Calu3 (cell line): ENCODE measurements at regions not wholly inside any gene's neighbourhood (a gene's known extent, or its start where the extent isn't known, plus 50 kb on each side); places are given as distances from the start of the nearest gene placed in this dataset.

Source experiments
- BruUV-seq: library from RNA; stranded (reverse); fragments of 400-500 nt; replicated peaks from 2 replicates; lab custom pipeline; 2021; lab: Mats Ljungman, UMichigan
- CTCF ChIA-PET: fragments of 300-600 bp; sonication (Branson Sonifier 250); formaldehyde crosslinking; loops from one replicate; lab custom pipeline; 2022; ENCODE audit warnings: antibody characterized with exemption; lab: Charles Lee
- DNase-seq: peaks from one replicate; pipeline ENCODE4 v3.0.0; 2022
- H3K27ac Mint-ChIP-seq: one replicate; pipeline ENCODE4 v1.8.0; 2022; ENCODE audit warnings: mixed read lengths; ENCODE audit not compliant: unreplicated experiment
- H3K27me3 Mint-ChIP-seq: one replicate; pipeline ENCODE4 v1.8.0; 2022; ENCODE audit warnings: mixed read lengths; ENCODE audit not compliant: unreplicated experiment
- H3K36me3 Mint-ChIP-seq: one replicate; pipeline ENCODE4 v1.8.0; 2022; ENCODE audit warnings: mild to moderate bottlenecking, moderate library complexity, mixed read lengths; ENCODE audit not compliant: insufficient read depth, unreplicated experiment
- H3K4me1 Mint-ChIP-seq: one replicate; pipeline ENCODE4 v1.8.0; 2022; ENCODE audit warnings: mild to moderate bottlenecking, low read depth, mixed read lengths; ENCODE audit not compliant: unreplicated experiment
- H3K4me3 Mint-ChIP-seq: one replicate; pipeline ENCODE4 v1.8.0; 2022; ENCODE audit warnings: mild to moderate bottlenecking, low read depth, moderate library complexity, mixed read lengths; ENCODE audit not compliant: unreplicated experiment
- H3K9me3 Mint-ChIP-seq: one replicate; pipeline ENCODE4 v1.8.0; 2022; ENCODE audit warnings: low read depth, mixed read lengths; ENCODE audit not compliant: unreplicated experiment
- intact Hi-C: fragments of 100-400 bp; cut with micrococcal nuclease; formaldehyde crosslinking; loops from one replicate; pipeline ENCODE4 v1.10.0; 2022; ENCODE audit not compliant: unreplicated experiment
- TF ChIP-seq, protein P1 (sequence below): fragments of 200-600 bp; IDR thresholded peaks from one replicate; pipeline ENCODE4 v1.8.0; 2022; ENCODE audit warnings: antibody characterized with exemption; ENCODE audit not compliant: unreplicated experiment

DNA sequence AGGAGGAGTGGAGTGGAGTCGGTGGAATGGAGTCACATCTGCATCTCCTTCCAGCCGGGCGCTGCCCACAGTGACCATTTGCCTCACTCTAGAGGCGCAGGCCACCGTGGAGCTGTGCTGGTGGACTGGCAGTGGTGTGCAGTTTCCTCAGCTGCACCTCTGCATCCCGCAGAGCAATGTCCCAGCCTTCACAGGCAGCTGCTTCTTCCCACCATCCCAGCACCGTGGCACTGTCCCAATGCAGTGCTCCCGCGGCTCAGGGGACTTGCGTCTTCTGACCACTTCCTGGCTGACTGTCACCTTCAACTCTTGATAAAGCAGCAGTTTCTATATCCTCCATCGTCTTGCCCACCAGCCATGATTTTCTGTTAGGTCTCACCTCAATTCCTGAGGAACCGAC, 90.3 kb upstream of the SFMBT2 start:
- no peak for DNase-seq
- CTCF ChIA-PET = no interaction called here

DNA sequence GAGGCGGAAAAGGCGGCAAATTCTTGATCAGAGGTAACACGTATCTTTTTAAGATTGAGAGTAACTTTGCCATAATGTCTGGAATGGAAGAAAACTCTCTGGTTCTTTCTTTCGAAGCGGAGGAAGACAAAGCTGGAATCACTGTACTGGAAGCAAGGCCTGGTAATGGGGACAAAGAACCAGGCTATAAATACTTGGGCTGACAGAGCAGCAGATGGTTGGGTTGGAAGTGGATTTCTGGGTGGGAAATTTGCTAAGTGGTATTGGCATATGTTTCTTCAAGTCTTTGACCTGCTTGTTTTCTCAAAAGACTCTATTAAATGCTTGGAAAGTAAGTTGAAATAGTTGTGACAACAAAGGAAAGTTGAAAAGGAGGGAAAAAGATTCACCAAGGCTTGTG, 87.3 kb upstream of the SFMBT2 start:
- H3K36me3 Mint-ChIP-seq = no peaks in the 10 kb centered on the region
- intact Hi-C loops = no loop called here
- DNase-seq = no peak
- CTCF ChIA-PET = no interaction called here
- peaks cover 56% of the 10 kb centered on the region for H3K27me3 Mint-ChIP-seq
- H3K4me1 Mint-ChIP-seq = no peaks in the 10 kb centered on the region
- no TSS peak for BruUV-seq
- H3K4me3 Mint-ChIP-seq = no peak overlapping the region
- TF ChIP-seq, protein P1, sequence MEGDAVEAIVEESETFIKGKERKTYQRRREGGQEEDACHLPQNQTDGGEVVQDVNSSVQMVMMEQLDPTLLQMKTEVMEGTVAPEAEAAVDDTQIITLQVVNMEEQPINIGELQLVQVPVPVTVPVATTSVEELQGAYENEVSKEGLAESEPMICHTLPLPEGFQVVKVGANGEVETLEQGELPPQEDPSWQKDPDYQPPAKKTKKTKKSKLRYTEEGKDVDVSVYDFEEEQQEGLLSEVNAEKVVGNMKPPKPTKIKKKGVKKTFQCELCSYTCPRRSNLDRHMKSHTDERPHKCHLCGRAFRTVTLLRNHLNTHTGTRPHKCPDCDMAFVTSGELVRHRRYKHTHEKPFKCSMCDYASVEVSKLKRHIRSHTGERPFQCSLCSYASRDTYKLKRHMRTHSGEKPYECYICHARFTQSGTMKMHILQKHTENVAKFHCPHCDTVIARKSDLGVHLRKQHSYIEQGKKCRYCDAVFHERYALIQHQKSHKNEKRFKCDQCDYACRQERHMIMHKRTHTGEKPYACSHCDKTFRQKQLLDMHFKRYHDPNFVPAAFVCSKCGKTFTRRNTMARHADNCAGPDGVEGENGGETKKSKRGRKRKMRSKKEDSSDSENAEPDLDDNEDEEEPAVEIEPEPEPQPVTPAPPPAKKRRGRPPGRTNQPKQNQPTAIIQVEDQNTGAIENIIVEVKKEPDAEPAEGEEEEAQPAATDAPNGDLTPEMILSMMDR = no peak
- H3K9me3 Mint-ChIP-seq = no peaks in the 10 kb centered on the region
- H3K27ac Mint-ChIP-seq = no peak overlapping the region

More for the DNA sequence above, 90.3 kb upstream of the SFMBT2 start:
- H3K27ac Mint-ChIP-seq = no peak overlapping the region
- no peak overlapping the region for H3K4me3 Mint-ChIP-seq
- no peaks in the 10 kb centered on the region for H3K36me3 Mint-ChIP-seq
- no peaks in the 10 kb centered on the region for H3K9me3 Mint-ChIP-seq
- BruUV-seq = no TSS peak
- H3K27me3 Mint-ChIP-seq = peaks cover 45% of the 10 kb centered on the region
- no peaks in the 10 kb centered on the region for H3K4me1 Mint-ChIP-seq
- TF ChIP-seq, protein P1 = no peak
- intact Hi-C loops = no loop called here

DNA sequence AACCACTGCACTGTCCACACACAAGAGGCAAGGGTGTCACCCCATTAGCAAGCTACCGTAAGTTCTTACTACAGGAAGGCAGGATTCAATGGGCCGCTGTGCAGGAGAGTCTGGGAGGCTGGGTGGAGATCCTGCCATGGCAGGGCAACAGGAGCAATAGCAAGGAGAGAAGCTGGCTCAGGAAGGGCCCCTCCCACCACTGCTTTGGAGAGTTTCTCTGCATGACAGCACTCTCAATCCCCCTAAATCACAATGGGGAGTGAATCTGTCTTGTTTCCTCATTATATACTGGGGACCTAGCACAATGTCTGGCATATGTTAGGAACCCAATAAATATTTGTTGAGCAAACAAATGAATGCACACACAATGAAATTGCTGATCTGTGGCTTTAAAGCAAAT, 83.2 kb upstream of the SFMBT2 start:
- Mint-ChIP-seq H3K4me3 (no peak overlapping the region), H3K9me3 (no peaks in the 10 kb centered on the region), H3K27me3 (peaks cover 60% of the 10 kb centered on the region), H3K36me3 (no peaks in the 10 kb centered on the region), H3K4me1 (no peaks in the 10 kb centered on the region), H3K27ac (no peak overlapping the region)
- no TSS peak for BruUV-seq
- CTCF ChIA-PET = interaction anchor here (0.5 kb wide), 1 partner anchor 378 kb away, joined by 3 read pairs; no protein-coding TSS in a partner anchor
- TF ChIP-seq, protein P1 = no peak
- intact Hi-C loops = no loop called here
- no peak for DNase-seq

DNA sequence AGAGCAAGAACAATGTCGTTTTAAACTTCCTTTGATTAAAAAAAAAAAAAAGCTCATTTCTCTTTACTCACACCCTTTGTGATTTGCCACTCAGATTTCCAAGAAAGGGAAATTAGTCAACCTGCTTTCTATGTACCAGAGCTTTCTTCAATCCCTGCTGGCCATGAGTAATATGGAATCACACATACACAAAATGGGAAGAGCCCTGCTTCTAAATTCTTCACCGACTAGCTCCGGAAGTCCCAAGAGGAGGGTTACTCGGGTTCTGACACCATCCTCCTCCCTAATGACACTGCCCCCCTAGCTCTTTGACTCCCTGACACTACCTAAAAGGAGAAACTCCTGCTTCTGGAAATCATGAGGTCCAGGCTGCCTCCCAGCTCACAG, 81.8 kb upstream of the SFMBT2 start:
- CTCF ChIA-PET = interaction anchor here (0.6 kb wide), 1 partner anchor 444 kb away, joined by 3 read pairs; no protein-coding TSS in a partner anchor
- BruUV-seq = no TSS peak
- H3K36me3 Mint-ChIP-seq = no peaks in the 10 kb centered on the region
- H3K4me1 Mint-ChIP-seq = no peaks in the 10 kb centered on the region
- H3K27me3 Mint-ChIP-seq = peaks cover 60% of the 10 kb centered on the region
- TF ChIP-seq, protein P1 = no peak
- intact Hi-C loops = no loop called here
- H3K4me3 Mint-ChIP-seq = no peak overlapping the region
- no peaks in the 10 kb centered on the region for H3K9me3 Mint-ChIP-seq
- no peak overlapping the region for H3K27ac Mint-ChIP-seq
- DNase-seq = no peak
